ENCODE measurements at regions not wholly inside any gene's neighbourhood (a gene's known extent, or its start where the extent isn't known, plus 50 kb on each side); places are given as distances from the start of the nearest gene placed in this dataset.
"Not testable (repeated sequence)": the region's sequence is repeated elsewhere in the genome, so short reads cannot be mapped to it uniquely, and the experiment has no call there.

- intact Hi-C loops (cut with micrococcal nuclease): no loop called here
- DNase-seq (no peak), ATAC-seq (no peak)
Measured at GRCh38 chr7:46315891-46316290, 394.8 kb upstream of the IGFBP3 start.

- ATAC-seq (no peak), DNase-seq (no peak)
- intact Hi-C loops (cut with micrococcal nuclease): no loop called here
Measured at GRCh38 chr7:46301677-46302076, 380.6 kb upstream of the IGFBP3 start.

GRCh38 chr7:46297515-46297914 is 376.4 kb upstream of the IGFBP3 start:
- ATAC-seq: no peak
- no peak for DNase-seq
- intact Hi-C loops (cut with micrococcal nuclease): no loop called here

DNA sequence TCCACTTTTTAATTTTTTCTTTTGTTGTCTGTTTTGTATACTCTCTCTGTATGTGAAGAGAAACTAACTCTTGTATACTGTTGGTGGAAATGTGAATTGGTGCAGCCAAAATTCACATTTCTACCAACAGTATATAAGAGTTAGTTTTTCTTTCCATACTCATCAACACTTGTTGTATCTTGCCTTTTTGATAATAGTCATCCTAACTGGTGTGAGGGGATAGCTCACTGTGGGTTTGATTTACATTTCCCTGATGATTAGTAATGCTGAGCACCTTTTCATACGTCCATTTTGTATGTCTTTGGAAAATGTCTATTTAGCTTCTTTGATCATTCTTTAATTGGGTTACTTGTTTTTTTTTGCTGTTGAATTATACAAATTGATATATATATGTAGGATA is 375.5 kb upstream of the IGFBP3 start:
- DNase-seq: no peak
- no peak for ATAC-seq
- intact Hi-C loops (cut with micrococcal nuclease): no loop called here

DNA sequence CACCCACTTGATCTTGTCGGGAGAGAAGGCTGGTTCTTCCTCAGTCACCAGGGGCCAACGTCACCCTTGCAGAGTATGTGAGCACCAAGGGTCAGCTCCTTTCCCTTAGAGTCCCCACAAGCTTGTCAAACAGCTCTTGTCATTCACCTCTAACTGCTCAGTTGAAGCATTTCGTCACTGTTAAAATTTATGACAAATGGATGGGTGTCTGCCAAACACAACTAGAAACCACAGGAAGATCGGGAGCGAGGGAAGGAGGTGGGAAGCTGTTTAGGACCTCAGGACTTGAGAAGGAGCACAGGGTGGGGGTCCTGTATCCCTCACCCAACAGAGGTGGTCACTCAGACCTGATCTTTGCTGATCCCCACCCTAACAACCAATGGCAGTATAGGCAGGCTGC is 373.3 kb upstream of the IGFBP3 start:
- ATAC-seq (no peak), DNase-seq (no peak)
- intact Hi-C loops (cut with micrococcal nuclease): no loop called here

DNA sequence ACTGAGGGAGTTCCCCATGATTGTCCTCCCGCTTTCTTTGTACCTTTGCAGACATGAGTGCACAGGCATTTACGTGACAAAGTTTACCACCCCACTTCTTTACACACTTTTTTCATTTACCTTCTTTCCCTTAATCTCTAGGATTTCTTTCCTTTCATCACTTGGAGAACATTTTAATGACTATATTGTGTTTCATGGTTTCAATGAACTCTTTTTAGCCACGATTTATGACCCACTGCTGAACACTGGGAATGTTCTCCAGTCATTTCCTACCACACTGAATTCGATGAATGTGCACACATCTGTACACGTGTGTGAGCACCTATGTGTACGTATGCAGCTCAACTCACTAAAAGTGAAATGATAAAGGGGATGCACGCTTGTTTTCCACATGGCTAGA is 371.7 kb upstream of the IGFBP3 start:
- DNase-seq: no peak
- no peak for ATAC-seq
- intact Hi-C loops (cut with micrococcal nuclease): no loop called here

DNA sequence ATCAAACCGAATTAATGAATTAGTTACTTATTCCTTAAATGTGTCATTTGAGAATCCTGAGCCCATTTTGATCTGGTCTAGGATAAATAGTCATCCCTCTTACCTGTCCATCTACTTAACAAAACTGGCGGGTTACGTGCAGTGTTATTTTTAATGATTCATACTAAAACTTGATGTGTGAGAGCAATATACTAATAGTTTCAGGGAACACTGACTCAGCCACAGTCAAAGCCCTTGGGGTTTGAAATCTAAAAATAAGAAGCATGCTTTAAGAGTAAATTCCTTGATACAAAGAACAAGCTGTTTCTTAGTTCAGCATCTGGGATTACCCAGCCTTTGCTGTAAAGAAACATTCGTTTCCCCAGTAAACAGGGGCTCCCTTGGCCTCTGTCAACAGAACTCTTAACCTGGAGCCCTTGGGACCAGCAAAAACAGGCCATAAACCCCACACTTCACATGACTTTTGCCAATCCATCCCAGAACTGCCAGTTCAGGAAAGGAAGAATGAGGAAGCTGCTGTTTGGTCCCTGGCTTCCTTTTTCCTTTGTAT is 370.6 kb upstream of the IGFBP3 start:
- ATAC-seq (peak; percentile 88), DNase-seq (no peak)
- intact Hi-C loops (cut with micrococcal nuclease): no loop called here

- ATAC-seq (no peak), DNase-seq (no peak)
- intact Hi-C loops (cut with micrococcal nuclease): no loop called here
Measured at GRCh38 chr7:46291050-46291438, 370.0 kb upstream of the IGFBP3 start.

DNA sequence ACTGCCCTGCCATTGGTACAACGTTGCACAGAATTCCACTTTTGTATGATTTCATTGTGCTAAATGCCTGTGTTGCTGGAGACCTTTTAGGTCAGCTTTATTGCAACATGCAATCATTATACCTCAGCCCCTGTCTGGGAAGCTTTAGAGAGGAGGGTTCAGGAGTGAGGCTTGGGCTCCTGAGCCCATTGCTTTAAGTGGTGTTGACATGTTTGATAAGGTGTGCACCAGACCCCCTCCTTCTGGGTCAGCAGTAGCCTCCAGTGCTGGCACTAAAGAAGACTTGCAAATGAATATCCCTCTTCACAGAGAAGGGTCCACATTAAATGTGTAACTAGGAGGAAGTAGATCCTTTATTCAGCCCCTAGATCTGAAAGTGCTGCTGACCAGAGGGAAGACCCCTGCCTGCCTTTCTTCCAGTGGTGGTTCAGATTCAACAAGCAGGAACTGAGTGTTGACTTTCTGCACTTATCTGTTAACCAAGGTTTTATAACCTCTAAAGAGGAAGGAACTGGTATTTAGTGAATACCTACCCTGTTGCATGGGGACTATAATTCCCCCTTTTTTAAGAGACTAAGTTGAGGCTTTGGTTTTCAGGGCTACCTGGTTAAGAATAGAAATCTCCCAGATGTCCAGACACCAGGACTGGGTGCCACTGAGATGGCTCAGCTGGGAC is 369.4 kb upstream of the IGFBP3 start:
- intact Hi-C loops (cut with micrococcal nuclease): no loop called here
- ATAC-seq (no peak), DNase-seq (no peak)

DNA sequence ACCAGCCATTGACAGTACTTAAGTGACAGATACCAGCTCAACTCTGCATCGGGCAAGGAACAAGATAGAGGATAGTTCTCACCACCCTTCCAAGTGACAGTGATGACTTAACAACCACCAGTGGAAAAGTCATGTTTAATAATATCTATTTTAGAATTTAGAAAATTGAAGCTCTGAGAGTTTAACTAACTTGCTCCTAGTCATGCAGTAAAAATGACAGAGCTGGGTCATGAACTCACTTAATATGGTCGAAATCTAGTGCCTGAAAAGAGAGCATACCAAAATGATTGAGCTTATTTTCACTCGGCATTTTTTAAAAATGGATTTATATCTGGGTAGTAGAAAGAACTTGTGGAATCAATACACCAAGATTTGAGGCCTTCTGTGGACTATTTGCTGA is 367.8 kb upstream of the IGFBP3 start:
- ATAC-seq (no peak), DNase-seq (no peak)
- intact Hi-C loops (cut with micrococcal nuclease): no loop called here

GRCh38 chr7:46288010-46288409 is 366.9 kb upstream of the IGFBP3 start:
- intact Hi-C loops (cut with micrococcal nuclease): no loop called here
- DNase-seq (no peak), ATAC-seq (no peak)

GRCh38 chr7:46286957-46287356 is 365.9 kb upstream of the IGFBP3 start:
- DNase-seq: peak; percentile 28
- intact Hi-C loops (cut with micrococcal nuclease): no loop called here
- ATAC-seq: peak; percentile 50

DNA sequence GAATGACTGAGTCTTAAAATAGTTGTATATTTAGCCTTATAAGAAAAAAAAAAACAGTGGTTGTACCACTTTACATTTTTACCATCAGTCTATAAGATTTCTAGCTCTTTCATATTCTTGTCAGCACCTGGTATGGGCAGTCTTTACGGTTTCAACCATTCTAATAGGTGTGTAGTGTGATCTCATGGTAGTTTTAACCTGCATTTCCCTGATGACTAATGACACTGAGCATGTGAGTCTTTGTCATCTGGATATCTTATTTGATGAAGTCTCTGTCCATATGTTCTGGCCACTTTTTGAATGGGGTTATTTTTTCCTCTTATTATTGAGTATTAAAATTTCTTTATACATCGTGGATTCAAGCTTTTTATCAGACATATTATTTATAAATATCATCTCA is 365.3 kb upstream of the IGFBP3 start:
- DNase-seq: no peak
- ATAC-seq: no peak
- intact Hi-C loops (cut with micrococcal nuclease): no loop called here

DNA sequence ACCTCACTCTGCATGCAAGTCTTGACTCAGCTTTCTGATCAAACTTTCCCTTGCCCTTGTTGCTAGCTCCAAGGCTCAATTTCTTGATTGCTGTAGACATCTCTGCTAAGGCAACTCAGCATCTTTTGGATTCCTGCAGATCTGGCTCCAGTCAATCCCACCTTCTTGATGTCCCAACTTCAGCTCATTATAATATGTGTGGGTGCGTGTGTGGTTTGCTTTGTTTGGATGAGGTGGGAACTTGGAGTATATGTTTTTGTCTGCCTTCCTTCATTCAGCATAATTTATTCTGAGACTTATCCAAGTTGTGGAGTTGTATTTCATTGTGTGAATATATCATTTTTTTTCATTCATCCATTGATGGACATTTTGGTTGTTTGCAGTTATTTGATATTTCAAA is 364.8 kb upstream of the IGFBP3 start:
- intact Hi-C loops (cut with micrococcal nuclease): no loop called here
- no peak for DNase-seq
- ATAC-seq: no peak

- ATAC-seq (peak; percentile 81), DNase-seq (peak; percentile 51)
- intact Hi-C loops (cut with micrococcal nuclease): no loop called here
Measured at GRCh38 chr7:46283852-46284251, 362.8 kb upstream of the IGFBP3 start.

DNA sequence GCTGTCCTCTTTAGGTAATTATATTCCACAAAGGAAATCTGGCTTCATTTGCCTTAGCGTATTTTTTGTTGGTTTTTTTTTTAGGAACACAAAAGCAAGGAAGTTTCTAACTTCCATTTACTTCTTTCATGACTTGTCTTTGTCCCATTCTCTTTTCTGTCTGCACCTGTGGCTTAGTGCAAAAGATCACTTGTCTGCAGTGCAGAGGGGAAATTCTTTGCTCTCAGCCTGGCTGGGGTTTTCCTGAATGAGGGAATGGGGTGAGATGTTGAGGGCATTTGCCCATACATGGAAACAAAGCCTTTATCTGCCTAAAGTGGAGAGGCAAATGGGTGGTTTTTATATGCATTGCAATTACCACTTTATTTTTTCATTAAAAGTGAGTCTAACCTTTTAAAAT is 361.1 kb upstream of the IGFBP3 start:
- ATAC-seq: no peak
- intact Hi-C loops (cut with micrococcal nuclease): no loop called here
- no peak for DNase-seq

DNA sequence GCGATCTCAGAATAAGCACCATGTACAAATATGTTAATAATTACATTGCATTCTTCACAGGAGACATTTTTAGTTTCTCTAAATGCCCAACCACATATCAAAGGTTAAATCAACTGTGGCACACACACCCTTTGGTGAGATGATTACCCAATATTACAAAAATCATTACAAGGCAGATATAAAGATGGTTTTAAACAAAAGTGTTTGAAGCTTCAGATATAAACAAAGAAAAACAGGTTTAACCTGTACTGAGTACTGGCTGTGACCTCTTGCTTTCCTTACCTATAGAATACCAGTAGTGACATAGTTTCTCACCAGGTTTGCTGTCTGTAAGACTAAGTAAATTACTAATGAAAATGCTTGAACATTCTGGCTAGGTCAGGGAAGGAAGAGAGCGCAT is 360.0 kb upstream of the IGFBP3 start:
- ATAC-seq: no peak
- no peak for DNase-seq
- intact Hi-C loops (cut with micrococcal nuclease): no loop called here

DNA sequence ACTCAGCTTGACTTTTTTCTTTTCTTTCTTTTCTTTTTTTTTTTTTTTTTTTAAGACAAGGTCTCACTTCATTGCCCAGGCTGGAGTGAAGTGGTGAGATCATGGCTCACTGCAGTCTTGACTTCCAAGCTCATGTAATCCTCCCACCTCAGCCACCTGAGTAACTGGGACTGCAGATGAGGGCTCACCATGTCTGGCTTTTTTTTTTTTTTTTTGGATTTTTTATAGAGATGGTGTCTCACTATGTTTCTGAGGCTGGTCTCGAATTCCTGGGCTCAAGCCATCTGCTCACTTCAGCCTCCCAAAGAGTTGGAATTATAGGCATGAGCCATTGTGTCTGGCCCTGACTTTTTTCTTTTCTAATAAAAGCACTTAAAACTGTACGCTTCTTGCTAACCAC is 358.2 kb upstream of the IGFBP3 start:
- DNase-seq (no peak), ATAC-seq (no peak)
- intact Hi-C loops (cut with micrococcal nuclease): no loop called here

DNA sequence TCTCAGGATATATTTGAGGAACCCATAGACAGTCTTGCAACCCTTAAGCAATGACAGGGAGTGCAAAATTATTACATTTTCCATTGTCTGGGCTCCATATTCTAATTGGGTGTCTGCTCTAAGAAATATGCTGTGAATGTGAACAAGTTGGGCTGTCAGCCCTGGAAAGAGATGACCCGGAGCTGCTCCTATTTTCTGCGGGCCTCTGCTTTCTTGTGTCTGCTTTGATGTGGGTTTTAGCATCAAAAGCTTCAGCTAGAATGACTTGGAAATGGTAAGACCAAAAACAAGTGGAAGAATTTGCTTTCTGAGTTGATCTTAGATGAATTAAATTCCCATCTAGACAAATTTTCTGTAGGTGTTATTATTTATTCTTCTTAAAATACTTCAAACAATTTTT is 343.6 kb upstream of the IGFBP3 start:
- DNase-seq: no peak
- intact Hi-C loops (cut with micrococcal nuclease): no loop called here
- ATAC-seq: no peak

DNA sequence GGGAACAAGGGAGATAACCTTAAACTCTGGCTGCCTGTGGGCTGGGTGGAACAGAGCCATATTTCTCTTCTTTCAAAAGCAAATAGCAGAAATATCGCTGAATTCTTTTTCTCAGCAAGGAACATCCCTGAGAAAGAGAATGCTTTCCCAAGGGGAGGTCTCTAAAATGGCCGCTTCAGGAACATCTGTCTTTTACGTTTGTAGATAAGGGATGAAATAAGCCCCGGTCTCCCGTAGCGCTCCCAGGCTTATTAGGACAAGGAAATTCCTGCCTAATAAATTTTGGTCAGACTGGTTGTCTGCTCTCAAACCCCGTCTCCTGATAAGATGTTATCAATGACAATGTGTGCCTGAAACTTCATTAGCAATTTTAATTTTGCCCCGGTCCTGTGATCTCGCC is 340.6 kb upstream of the IGFBP3 start:
- intact Hi-C loops (cut with micrococcal nuclease); DNase-seq; ATAC-seq: not testable (repeated sequence)

DNA sequence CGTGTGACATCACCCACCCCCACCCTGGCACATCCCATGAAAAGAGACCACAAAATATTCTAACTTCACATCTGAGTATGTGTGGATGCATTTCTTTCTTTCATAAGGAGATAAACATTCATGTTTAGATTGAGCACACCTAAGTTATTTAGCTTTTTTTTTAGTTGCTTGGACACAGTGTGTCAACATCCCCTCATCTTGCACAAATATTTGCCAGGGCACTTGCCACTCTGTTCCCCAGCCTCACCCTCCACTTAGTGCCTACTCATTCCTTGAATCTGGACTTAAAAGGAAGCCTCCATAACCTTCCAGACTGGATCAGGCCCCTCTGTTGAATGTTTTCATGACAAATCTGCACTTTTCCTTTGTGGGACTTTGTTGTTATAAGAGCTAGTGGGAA is 338.9 kb upstream of the IGFBP3 start:
- no peak for ATAC-seq
- intact Hi-C loops (cut with micrococcal nuclease): no loop called here
- no peak for DNase-seq

Measured in left ventricle myocardium superior (tissue), 1 donor.